Upper lobe of right lung (tissue), 1 donor: ENCODE measurements at regions not wholly inside any gene's neighbourhood (a gene's known extent, or its start where the extent isn't known, plus 50 kb on each side); places are given as distances from the start of the nearest gene placed in this dataset.

Source experiments
- ATAC-seq: fragments of 200-7000 bp; cut with Tn5 transposase; one replicate; pipeline ENCODE4 v1.9.1; 2020; ENCODE audit warnings: mild to moderate bottlenecking, moderate library complexity
- DNase-seq: peaks from one replicate; pipeline ENCODE4 v3.0.0-alpha.2; 2020
- H3K27ac ChIP-seq: fragments of 200-600 bp; one replicate; pipeline ENCODE4 v1.8.0; 2022
- H3K27me3 ChIP-seq: fragments of 200-600 bp; one replicate; pipeline ENCODE4 v1.8.0; 2022; ENCODE audit warnings: mild to moderate bottlenecking
- H3K36me3 ChIP-seq: fragments of 200-600 bp; one replicate; pipeline ENCODE4 v1.8.0; 2022
- H3K4me1 ChIP-seq: fragments of 200-600 bp; one replicate; pipeline ENCODE4 v1.8.0; 2022
- H3K4me3 ChIP-seq: fragments of 200-600 bp; one replicate; pipeline ENCODE4 v1.8.0; 2022; ENCODE audit warnings: mild to moderate bottlenecking
- H3K9me3 ChIP-seq: fragments of 200-600 bp; one replicate; pipeline ENCODE4 v1.8.0; 2022
- intact Hi-C: fragments of 100-400 bp; cut with DNase I; formaldehyde crosslinking; loops from one replicate; pipeline ENCODE4 v1.11.0; 2022
- TF ChIP-seq, protein P1 (sequence below): fragments of 200-600 bp; IDR thresholded peaks from one replicate; pipeline ENCODE4 v1.8.0; 2022; ENCODE audit warnings: antibody characterized with exemption
- donor health status: DM: no; HTN: yes; CAD: no; lungs with severe emphysema.

DNA sequence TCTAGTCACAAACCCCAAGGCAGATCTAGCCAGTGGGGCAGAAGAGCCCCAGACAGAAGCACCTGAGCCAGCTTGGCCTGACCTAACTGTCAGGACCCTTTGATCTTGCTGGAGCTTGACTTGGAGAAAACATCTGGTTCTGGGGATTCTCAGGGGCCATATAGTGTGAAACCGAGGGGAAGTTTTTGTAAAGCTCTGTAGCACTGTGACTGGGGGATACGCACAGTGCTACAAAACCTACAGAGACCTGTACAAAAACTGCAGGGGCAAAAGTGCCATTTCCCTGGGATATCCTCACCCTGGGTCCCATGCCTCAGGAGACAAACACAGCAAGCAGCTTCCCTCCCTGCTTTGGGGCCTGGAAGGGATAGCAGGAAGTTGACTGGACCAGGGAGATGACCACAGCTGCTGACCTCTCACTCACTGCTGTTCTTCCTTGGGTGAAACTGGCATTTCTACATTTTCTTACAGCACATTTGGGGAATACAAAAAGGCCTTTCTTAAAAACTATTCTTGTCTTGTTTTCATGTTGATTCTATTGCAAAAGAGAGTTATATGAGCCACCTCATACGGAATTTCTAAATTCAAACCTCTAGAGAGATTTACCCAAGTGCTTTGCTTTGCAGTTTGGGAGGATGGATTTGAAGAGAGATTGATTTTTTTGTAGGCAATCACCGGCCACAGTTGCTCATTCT lies 140.0 kb downstream of the DAD1 start:
- intact Hi-C loops = no loop called here
- Histone ChIP-seq H3K36me3 (no peaks in the 10 kb centered on the region), H3K4me3 (no peak overlapping the region), H3K27me3 (no peaks in the 10 kb centered on the region), H3K4me1 (peaks cover 10% of the 10 kb centered on the region), H3K27ac (no peak overlapping the region), H3K9me3 (no peaks in the 10 kb centered on the region)
- TF ChIP-seq, protein P1, sequence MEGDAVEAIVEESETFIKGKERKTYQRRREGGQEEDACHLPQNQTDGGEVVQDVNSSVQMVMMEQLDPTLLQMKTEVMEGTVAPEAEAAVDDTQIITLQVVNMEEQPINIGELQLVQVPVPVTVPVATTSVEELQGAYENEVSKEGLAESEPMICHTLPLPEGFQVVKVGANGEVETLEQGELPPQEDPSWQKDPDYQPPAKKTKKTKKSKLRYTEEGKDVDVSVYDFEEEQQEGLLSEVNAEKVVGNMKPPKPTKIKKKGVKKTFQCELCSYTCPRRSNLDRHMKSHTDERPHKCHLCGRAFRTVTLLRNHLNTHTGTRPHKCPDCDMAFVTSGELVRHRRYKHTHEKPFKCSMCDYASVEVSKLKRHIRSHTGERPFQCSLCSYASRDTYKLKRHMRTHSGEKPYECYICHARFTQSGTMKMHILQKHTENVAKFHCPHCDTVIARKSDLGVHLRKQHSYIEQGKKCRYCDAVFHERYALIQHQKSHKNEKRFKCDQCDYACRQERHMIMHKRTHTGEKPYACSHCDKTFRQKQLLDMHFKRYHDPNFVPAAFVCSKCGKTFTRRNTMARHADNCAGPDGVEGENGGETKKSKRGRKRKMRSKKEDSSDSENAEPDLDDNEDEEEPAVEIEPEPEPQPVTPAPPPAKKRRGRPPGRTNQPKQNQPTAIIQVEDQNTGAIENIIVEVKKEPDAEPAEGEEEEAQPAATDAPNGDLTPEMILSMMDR = no peak
- ATAC-seq (peak; percentile 85), DNase-seq (no peak)

DNA sequence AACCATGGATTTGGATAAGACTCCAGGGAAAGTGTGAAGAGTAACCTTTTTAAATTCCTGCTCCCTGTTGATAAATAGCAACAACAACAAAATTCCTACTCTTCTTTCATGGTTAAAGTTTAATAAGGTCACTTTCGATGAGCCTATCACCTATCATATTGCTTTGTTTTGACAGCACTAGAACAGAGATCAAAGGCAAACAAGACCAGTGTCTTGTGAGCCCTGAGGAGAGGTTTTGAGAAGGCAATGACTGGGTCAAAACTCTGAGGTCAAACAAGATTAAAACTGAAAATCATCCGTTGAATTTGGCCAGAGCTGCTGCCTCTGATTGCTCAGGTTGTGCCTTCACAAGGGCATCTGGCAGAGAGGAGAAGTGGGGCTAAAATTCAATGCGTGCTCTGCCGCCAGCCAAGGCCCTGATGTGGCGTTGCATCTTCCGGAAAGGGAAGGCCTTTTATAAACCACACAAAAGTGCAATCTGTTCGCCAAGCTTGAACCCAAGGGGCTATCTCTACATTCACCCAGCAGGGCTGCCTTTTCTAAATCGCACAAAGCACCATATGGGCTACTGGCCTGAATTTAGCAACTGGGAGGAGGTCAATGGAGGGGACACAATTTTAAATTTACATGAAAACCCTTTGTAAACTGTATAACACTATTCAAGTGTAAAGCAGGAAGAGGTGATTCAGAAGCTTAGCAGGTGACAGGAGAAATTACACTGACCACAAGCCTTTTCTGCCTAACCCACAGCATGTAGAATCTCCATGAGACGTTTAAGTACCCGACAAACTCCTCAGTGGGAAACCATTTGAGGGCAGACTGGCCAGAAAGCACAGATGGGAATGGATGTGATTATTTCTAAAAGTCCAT lies 140.8 kb downstream of the DAD1 start:
- TF ChIP-seq, protein P1 = no peak
- Histone ChIP-seq H3K9me3 (no peaks in the 10 kb centered on the region), H3K4me1 (peaks cover 10% of the 10 kb centered on the region), H3K27ac (no peak overlapping the region), H3K36me3 (no peaks in the 10 kb centered on the region), H3K27me3 (no peaks in the 10 kb centered on the region), H3K4me3 (no peak overlapping the region)
- DNase-seq (no peak), ATAC-seq (peak; percentile 55)
- intact Hi-C loops = no loop called here

DNA sequence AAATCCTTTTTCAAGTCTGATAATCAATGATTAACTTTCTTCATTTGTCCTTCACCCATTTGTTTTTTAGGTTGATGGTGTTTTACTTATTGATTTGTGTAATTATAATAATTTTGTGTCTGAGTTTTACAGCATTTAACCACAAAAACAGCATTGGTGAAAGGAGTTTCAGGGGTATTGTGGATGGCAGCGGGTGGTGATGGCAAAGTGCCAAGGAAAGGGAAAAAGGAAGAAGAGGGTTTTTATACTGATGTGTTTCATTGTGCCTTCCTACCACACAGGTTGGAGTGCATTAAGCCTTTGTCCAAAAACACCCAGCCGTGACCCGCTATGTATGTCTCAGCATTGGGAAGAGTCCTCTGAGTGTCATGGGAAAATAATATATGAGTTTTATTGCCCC lies 150.3 kb downstream of the DAD1 start:
- no peak for DNase-seq
- H3K36me3 ChIP-seq = no peaks in the 10 kb centered on the region
- H3K27me3 ChIP-seq = no peaks in the 10 kb centered on the region
- H3K9me3 ChIP-seq = no peaks in the 10 kb centered on the region
- peaks cover under 1% of the 10 kb centered on the region for H3K4me1 ChIP-seq
- H3K27ac ChIP-seq = no peak overlapping the region
- H3K4me3 ChIP-seq = no peak overlapping the region
- no peak for ATAC-seq
- TF ChIP-seq, protein P1 = no peak
- intact Hi-C loops = no loop called here

DNA sequence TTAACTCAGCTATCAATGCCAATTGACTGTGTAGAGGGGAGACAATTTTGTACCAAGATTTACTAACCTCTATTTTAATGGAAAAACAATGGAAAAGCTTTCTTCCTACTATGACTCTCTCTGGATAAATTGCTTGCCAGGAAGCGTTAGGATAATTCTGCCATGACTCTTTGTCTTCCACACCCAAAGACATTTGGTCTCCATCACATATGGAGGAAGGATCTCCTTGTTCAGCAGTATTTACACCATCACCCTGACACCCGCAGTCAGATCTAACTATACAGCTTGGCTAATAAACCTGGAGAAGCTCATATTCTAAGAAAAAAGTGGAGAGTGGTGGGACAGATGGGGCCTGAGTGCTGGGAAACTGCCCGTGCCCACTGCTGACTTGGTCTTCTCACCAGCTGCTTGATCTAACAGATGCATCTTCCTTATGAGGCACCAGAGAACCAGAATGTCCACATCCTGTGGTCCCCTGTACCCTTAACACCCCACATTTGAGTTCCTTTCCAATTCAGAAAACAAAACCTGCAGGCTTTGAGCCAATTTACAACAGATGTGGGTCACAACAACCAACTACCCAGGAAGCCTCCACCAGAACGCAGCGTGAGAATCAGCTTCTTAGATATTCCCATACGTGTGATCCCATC lies 154.0 kb downstream of the DAD1 start:
- DNase-seq = no peak
- H3K9me3 ChIP-seq = no peaks in the 10 kb centered on the region

GRCh38 chr14:22434030-22434429 lies 155.0 kb downstream of the DAD1 start:
- Histone ChIP-seq H3K4me3 (no peak overlapping the region), H3K27me3 (no peaks in the 10 kb centered on the region), H3K9me3 (no peaks in the 10 kb centered on the region), H3K36me3 (no peaks in the 10 kb centered on the region), H3K4me1 (peaks cover 28% of the 10 kb centered on the region), H3K27ac (no peak overlapping the region)
- DNase-seq (no peak), ATAC-seq (no peak)
- intact Hi-C loops = no loop called here
- TF ChIP-seq, protein P1 = no peak

More for the DNA sequence above, 154.0 kb downstream of the DAD1 start:
- no peaks in the 10 kb centered on the region for H3K36me3 ChIP-seq
- no peaks in the 10 kb centered on the region for H3K27me3 ChIP-seq
- TF ChIP-seq, protein P1 = no peak
- intact Hi-C loops = no loop called here
- ATAC-seq = no peak
- H3K4me3 ChIP-seq = no peak overlapping the region
- H3K4me1 ChIP-seq = peaks cover 22% of the 10 kb centered on the region
- no peak overlapping the region for H3K27ac ChIP-seq
